GM23248 (cell line): ENCODE measurements at regions not wholly inside any gene's neighbourhood (a gene's known extent, or its start where the extent isn't known, plus 50 kb on each side); places are given as distances from the start of the nearest gene placed in this dataset.

Experiments
- EZH2 ChIP-seq: fragments of 200-600 bp; sonication (generic); IDR thresholded peaks from 2 replicates; pipeline ENCODE4 v1.6.1; 2018; ENCODE audit warnings: antibody characterized with exemption, mild to moderate bottlenecking; ENCODE audit not compliant: insufficient read depth, poor library complexity, severe bottlenecking
- EZH2phosphoT487 ChIP-seq: fragments of 200-600 bp; sonication (generic); IDR thresholded peaks from 2 replicates; pipeline ENCODE4 v1.6.1; 2018; ENCODE audit warnings: antibody characterized with exemption, moderate library complexity, mild to moderate bottlenecking, low read depth; ENCODE audit not compliant: insufficient read depth

GRCh38 chr6:90361174-90361573, 64.5 kb upstream of the BACH2 start:
- TF ChIP-seq EZH2: no peak
- no peak for TF ChIP-seq EZH2phosphoT487
